IPS-NIHi7 (cell line): ENCODE measurements at regions not wholly inside any gene's neighbourhood (a gene's known extent, or its start where the extent isn't known, plus 50 kb on each side); places are given as distances from the start of the nearest gene placed in this dataset.

Source experiments
- DNase-seq: peaks from one replicate; pipeline ENCODE4 v3.0.0; 2012; ENCODE audit warnings: mixed read lengths; ENCODE audit errors: extremely low spot score

- DNase-seq: no peak
Observed at GRCh38 chr4:123807866-123808265, 411.3 kb downstream of the SPRY1 start.

GRCh38 chr4:123809864-123810263, 413.3 kb downstream of the SPRY1 start:
- DNase-seq: no peak

DNA sequence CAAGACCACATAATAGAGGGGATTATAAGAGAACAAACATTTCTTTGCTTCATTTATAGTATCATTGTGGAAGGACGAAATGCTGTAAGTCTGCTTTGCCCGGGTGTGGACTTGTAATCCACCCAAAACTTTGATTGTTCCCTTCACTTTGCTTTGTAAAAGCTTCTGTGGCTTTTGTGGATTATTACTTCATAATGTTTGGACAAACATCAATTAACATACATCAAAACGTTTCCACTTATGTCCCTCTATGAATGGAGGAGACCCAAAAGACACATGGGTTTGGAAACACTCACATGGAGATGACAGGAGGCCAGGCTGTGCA, 415.4 kb downstream of the SPRY1 start:
- DNase-seq: no peak

DNA sequence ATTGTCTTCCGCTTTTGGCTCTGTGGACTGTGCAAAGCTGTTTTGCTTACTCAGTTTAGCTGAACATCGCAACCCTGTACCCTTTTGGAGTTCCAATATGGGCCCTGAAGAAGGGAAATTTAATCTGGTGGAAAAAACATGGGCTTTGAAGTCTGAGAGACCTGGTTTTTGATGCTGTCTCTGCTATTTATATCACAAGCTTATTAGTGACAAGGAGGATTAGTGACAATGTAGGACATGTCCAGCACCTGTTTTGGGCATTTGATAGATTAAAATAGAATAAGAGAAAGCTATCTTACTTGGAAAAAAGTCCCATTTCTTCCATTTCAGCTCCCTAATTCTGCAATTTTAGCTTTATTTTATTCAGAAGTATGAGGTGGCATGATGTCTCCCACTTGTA, 417.3 kb downstream of the SPRY1 start:
- no peak for DNase-seq

GRCh38 chr4:123816462-123816861, 419.9 kb downstream of the SPRY1 start:
- DNase-seq: no peak

DNA sequence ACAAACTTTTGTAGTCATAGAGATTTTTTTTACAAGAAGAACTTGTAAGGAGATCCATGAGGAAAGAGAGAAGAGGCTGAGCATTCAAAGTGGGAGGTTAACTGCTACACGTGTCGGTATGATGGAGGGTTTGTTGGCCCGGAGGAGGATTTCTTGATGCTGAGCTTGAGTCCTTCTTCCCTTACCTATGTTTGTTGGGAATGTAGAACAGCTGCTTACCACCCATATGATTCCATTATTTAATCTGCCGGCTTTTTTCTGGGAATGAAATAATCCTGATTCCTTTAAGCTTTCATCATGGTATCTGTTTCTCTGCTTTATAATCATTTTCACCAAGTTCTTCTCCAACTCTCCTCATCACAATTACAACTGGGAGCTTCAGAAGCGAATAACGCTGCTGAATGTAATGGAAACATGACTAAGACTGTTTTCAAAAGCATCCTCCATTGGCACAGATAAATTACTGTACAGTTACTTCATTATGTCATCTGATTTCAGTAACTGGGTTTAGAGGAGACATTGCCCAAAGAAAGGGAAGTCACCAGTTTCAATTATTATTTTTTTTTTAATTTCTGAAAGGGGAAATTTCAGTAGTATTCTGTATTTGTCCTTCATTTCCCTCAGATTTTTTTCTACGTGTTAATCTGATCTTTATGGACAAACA, 420.6 kb downstream of the SPRY1 start:
- no peak for DNase-seq

DNA sequence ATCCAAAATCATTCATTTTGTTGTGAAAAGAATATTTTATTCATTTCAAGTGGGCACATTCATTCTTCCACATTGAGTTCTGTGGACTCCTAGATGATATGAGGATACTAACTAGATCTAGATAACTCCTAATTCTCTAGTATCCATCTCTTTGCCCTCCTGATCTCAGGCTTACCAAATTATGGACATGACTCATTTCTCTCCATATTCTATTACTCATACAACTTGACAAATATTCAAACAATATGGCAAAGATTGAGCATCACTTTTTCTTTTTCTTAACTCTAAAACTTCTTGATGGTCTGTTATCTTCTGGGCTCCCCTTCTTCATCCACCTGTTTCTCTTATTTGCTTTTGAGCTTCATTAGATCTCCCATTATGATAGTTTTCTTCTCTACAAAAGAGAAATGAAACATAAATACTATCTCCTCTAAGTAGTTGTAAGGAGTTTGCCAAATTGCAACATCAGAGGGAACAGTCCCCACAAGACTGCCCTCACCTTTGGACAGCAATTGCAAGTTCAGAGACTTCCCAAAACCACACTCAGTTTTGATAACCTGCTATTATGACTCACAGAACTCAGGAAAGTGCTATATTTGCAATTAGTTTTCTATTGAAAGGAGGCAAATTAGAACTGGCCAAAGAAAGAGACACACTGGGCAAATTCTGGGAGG, 422.9 kb downstream of the SPRY1 start:
- no peak for DNase-seq

- no peak for DNase-seq
Observed at GRCh38 chr4:123821861-123822260, 425.3 kb downstream of the SPRY1 start.

DNA sequence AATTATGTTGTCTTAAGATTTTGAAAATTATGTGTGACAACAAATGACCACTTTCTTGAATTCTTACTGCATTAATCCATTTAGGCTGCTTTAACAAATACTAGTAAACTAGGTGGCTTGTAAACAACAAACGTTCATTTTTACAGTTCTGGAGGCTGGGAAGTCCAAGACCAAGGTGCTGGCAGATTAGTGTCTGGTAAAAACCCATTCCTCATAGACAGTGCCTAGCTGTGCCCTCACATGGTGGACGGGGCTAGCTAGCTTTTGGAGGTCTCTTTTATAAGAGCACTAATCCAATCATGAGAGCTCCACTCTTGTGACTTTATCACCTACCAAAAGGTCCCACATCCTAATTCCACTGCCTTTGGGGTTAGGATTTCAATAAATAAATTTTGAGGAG, 425.8 kb downstream of the SPRY1 start:
- DNase-seq: no peak

GRCh38 chr4:123823244-123823643, 426.6 kb downstream of the SPRY1 start:
- no peak for DNase-seq

DNA sequence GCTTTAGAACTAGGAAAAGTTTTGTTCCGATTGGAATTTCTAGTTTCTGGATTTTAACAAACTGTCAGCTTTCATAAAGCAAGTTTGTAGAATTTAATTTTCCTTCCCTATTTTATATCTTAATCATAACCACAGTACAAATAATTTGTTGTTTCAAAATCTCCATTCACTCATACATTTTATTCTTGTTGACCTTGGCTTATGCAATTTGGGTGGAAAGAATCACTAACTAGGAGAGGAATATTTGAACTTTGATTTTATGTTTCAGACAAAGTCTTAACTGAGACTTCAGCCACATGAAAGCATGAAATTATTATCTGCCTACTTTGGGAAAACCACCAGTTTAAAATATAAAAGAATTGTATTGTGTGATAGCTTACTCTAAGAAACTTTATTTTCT, 427.9 kb downstream of the SPRY1 start:
- no peak for DNase-seq

DNA sequence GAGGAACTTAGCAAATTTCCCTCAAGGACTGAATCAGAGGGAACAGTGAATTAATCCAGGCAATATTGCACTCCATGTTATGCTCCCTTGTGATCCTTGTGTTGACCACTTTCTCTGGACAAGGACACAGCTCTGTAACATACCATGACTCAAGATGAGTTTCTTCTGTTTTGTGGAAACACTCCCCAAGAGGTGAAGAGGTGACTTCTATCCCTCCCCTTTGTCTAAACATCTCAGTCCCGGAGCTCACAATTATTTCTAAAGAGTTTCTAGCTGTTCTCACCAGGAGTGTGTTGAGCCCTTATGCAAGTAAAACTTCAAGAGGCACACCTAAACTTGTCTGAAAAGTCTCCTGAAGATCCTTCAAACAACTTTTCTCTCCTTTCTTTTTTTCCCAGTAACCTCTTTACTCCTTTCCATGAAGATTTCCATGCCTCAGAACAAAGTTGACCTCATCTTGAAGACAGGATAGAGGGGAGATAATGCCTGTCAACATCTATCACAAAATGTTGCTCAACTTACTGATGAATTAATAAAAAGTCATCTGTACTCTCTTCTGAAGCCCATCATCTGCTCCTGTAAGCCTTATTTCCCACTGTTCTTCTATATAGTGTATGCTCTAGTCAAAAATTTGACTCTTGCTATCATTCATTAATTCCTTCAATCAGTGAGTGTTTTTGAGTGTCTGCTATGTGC, 429.1 kb downstream of the SPRY1 start:
- DNase-seq: no peak

GRCh38 chr4:123826896-123827295, 430.3 kb downstream of the SPRY1 start:
- no peak for DNase-seq

GRCh38 chr4:123827511-123827910, 430.9 kb downstream of the SPRY1 start:
- no peak for DNase-seq

DNA sequence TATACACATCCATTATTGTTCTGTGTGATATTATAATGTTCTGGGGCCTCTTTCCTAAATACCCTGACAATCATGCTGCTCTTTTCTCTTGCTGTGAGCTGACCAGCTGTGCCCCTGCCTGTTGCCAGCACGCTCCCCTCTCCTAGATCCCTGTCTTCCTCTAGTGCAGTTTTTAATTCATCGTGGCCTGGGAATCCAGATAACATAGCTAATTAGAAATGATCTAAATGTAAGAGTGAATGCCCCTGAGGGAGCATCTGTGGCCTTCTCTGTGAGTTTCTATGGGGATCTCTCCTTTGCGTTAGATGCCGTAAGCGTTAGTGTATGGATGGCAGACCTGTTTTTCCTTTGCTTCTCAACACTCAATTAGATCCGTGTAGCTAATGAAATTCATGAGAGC, 434.3 kb downstream of the SPRY1 start:
- no peak for DNase-seq

- no peak for DNase-seq
Observed at GRCh38 chr4:123832173-123833026, 435.8 kb downstream of the SPRY1 start.

DNA sequence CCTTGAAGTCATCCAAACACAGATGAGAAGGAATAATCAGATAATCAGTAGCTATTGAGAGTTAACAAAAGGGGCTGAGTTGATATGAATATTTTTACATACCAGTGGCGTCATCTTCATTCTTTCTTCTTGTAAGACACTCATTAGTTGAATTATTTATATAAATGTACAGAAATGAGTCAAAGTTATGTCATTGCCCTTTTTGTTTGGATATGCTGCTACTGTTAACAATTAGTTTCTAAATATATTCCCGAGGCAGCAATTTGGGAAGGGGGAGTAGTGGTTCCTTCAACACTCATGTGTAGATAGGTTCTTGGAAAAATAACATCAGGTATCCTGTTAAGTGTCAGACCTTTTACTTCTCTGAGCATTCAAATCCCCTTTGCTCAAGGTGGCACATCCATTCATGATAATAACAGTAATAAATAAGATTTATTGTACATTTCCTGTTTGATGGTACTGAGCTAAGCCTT, 436.6 kb downstream of the SPRY1 start:
- DNase-seq: no peak

DNA sequence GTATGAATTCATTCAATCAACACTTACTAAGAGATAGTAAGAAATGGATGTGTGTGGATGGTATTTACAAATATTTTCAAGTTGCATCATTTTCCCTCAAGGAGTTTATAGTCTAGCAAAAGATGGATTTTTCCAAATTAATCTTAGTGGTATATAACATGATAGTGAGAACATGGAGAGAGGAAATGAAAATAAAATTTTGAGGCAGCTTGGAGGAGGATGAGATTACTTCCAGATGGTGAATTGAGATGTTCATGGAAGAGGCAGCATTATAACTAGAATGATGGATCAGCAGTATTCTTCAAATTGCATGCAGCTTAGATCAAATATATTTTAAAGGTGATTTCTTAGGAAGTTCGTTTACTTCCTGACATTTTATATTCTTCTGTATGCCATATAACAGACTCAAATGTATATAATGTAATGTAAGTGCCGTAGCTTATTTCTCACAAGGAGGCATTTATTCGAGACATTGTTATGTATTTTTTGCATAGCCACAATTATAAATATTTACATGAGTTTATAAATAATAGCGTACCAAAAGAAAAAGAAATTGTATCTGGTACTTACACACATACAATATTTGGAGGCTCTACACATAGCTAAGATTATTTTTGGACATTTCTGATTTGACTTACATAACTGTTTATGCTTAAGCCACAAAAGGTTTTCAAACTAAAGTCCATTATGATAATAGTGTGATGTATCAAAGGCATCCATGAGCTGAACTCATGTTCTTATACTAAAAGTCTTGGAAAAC, 439.4 kb downstream of the SPRY1 start:
- DNase-seq: no peak

GRCh38 chr4:123836851-123837595, 440.4 kb downstream of the SPRY1 start:
- DNase-seq: no peak

GRCh38 chr4:123838474-123838873, 441.9 kb downstream of the SPRY1 start:
- DNase-seq: no peak

DNA sequence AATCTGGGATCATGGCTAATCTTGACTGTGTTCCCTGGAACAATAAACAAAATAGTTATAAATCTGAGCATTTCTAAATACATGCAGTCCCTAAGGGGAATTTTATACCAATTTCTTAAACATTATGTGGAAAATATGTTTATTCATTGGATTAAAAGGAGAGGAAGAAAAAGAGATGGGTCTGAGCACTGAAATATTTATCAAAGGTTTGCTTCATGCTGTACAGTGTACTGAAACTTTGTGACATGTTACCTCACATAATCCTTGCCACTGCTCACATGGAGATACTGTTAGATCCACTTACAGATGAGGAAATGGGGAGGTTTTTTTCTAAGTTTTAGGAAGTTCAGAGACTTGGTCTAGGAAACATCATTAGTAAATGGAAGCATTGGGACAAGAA, 443.6 kb downstream of the SPRY1 start:
- DNase-seq: no peak
